IMR-90 (cell line): ENCODE measurements at regions not wholly inside any gene's neighbourhood (a gene's known extent, or its start where the extent isn't known, plus 50 kb on each side); places are given as distances from the start of the nearest gene placed in this dataset.

Source experiments
- ATAC-seq: fragments of 200-7000 bp; cut with Tn5 transposase; 2 replicates; pipeline ENCODE4 v1.9.1; 2020; ENCODE audit warnings: low read depth, mild to moderate bottlenecking, moderate library complexity
- BruUV-seq: library from RNA; stranded (reverse); fragments of 400-500 nt; replicated peaks from 2 replicates; lab custom pipeline; 2021; lab: Mats Ljungman, UMichigan
- CTCF ChIA-PET: fragments of 300-600 bp; formaldehyde crosslinking; extraction: SDS; loops from one replicate; lab custom pipeline; 2021; ENCODE audit warnings: antibody characterized with exemption; lab: Yijun Ruan, JAX
- POLR2A ChIA-PET: fragments of 300-600 bp; sonication (Branson Sonifier 250); formaldehyde crosslinking; loops from one replicate; lab custom pipeline; 2022; ENCODE audit warnings: antibody characterized with exemption; ENCODE audit not compliant: unreplicated experiment; lab: Charles Lee
- DNase-seq: peaks from one replicate; pipeline ENCODE4 v3.0.0; 2013
- H2AFZ ChIP-seq: replicated peaks from 2 replicates; pipeline ENCODE3; 2013; ENCODE audit warnings: low read length, mild to moderate bottlenecking; ENCODE audit not compliant: poor library complexity
- H2AK5ac ChIP-seq: 2 replicates; pipeline ENCODE4 v1.6.1; 2013; ENCODE audit warnings: low read depth, low read length, inconsistent platforms
- H2AK9ac ChIP-seq: replicated peaks from 2 replicates; pipeline ENCODE3; 2013; ENCODE audit warnings: mild to moderate bottlenecking, low read depth, low read length, moderate library complexity; ENCODE audit not compliant: poor library complexity
- H2BK120ac ChIP-seq: 2 replicates; pipeline ENCODE4 v1.6.1; 2013; ENCODE audit warnings: low read depth, low read length, inconsistent platforms
- H2BK15ac ChIP-seq: 3 replicates; pipeline ENCODE4 v1.6.1; 2013; ENCODE audit warnings: low read depth, low read length, inconsistent platforms
- H2BK20ac ChIP-seq: 2 replicates; pipeline ENCODE4 v1.6.1; 2013; ENCODE audit warnings: low read depth, mild to moderate bottlenecking, inconsistent platforms, low read length, moderate library complexity
- H2BK5ac ChIP-seq: 2 replicates; pipeline ENCODE4 v1.6.1; 2013; ENCODE audit warnings: mild to moderate bottlenecking, low read depth, low read length, inconsistent platforms; ENCODE audit not compliant: poor library complexity, severe bottlenecking
- H3K14ac ChIP-seq: replicated peaks from 2 replicates; pipeline ENCODE4 v1.6.1; 2013; ENCODE audit warnings: low read depth, low read length, inconsistent platforms
- H3K18ac ChIP-seq: 2 replicates; pipeline ENCODE4 v1.6.1; 2013; ENCODE audit warnings: low read depth, low read length, control low read depth
- H3K23ac ChIP-seq: 2 replicates; pipeline ENCODE4 v1.6.1; 2013; ENCODE audit warnings: low read depth, low read length, inconsistent platforms
- H3K27ac ChIP-seq: 2 replicates; pipeline ENCODE4 v1.5.1; 2013; ENCODE audit warnings: mild to moderate bottlenecking, control low read depth, low read length; ENCODE audit not compliant: insufficient read depth
- H3K27me3 ChIP-seq: 2 replicates; pipeline ENCODE4 v1.6.1; 2013; ENCODE audit warnings: low read length; ENCODE audit not compliant: control insufficient read depth, insufficient read depth
- H3K36me3 ChIP-seq: 2 replicates; pipeline ENCODE4 v1.6.1; 2013; ENCODE audit warnings: low read length, mixed read lengths; ENCODE audit not compliant: control insufficient read depth, insufficient read depth
- H3K4ac ChIP-seq: 2 replicates; pipeline ENCODE4 v1.6.1; 2013; ENCODE audit warnings: low read depth, low read length, inconsistent platforms
- H3K4me1 ChIP-seq: 2 replicates; pipeline ENCODE4 v1.6.1; 2013; ENCODE audit warnings: low read length, mixed read lengths; ENCODE audit not compliant: control insufficient read depth, insufficient read depth
- H3K4me2 ChIP-seq: 2 replicates; pipeline ENCODE4 v1.6.1; 2013; ENCODE audit warnings: low read depth, mild to moderate bottlenecking, control low read depth, low read length, moderate library complexity
- H3K4me3 ChIP-seq: 2 replicates; pipeline ENCODE4 v1.5.1; 2013; ENCODE audit warnings: low read depth, mild to moderate bottlenecking, control low read depth, low read length, moderate library complexity; ENCODE audit not compliant: insufficient read depth
- H3K56ac ChIP-seq: 2 replicates; pipeline ENCODE4 v1.6.1; 2013; ENCODE audit warnings: low read length, inconsistent platforms; ENCODE audit not compliant: insufficient read depth; ENCODE audit errors: extremely low read depth
- H3K79me1 ChIP-seq, 2 experiments: 2 replicates each; pipeline ENCODE4 v1.6.1; 2013; ENCODE audit warnings: low read length in 2 of 2, inconsistent platforms in 1 of 2, low read depth in 1 of 2
- H3K9ac ChIP-seq: 2 replicates; pipeline ENCODE4 v1.6.1; 2013; ENCODE audit warnings: low read depth, low read length, control low read depth
- H3K9me1 ChIP-seq: 2 replicates; pipeline ENCODE4 v1.6.1; 2013; ENCODE audit warnings: low read length, inconsistent platforms; ENCODE audit not compliant: insufficient read depth
- H3K9me3 ChIP-seq: 2 replicates; pipeline ENCODE4 v1.6.1; 2013; ENCODE audit warnings: low read length; ENCODE audit not compliant: control insufficient read depth, insufficient read depth
- H4K20me1 ChIP-seq: 2 replicates; pipeline ENCODE4 v1.6.1; 2013; ENCODE audit warnings: low read length, inconsistent platforms; ENCODE audit not compliant: insufficient read depth
- H4K5ac ChIP-seq: 2 replicates; pipeline ENCODE4 v1.6.1; 2013; ENCODE audit warnings: mild to moderate bottlenecking, low read depth, low read length, control low read depth
- H4K8ac ChIP-seq, 2 experiments: 2 replicates each; pipeline ENCODE4 v1.6.1; 2013; ENCODE audit warnings: low read depth in 2 of 2, low read length in 2 of 2, control low read depth in 1 of 2, inconsistent platforms in 1 of 2
- H4K91ac ChIP-seq: 2 replicates; pipeline ENCODE4 v1.6.1; 2013; ENCODE audit warnings: low read depth, low read length, inconsistent platforms; ENCODE audit not compliant: insufficient read depth
- POLR2A ChIP-seq: IDR thresholded peaks from 2 replicates; pipeline ENCODE4 v1.6.1; 2012; ENCODE audit warnings: mild to moderate bottlenecking, low read depth, low read length
- WGBS, 2 experiments: methylation state at CpG; one replicate each; pipeline versions ENCODE4 v1.1.5 to v1.1.7; 2013; ENCODE audit warnings: missing lambda C conversion rate in 2 of 2; ENCODE audit not compliant: insufficient read length in 1 of 2; ENCODE audit errors: extremely low coverage in 2 of 2; 5-methylcytosine and 5-hydroxymethylcytosine counted together
- dilution Hi-C: fragments of 300-500 bp; cut with HindIII; formaldehyde crosslinking; loops from one replicate; pipeline ENCODE4 v1.14.3; 2018; ENCODE audit warnings: low sequenced_read_pairs; ENCODE audit not compliant: unreplicated experiment
- in situ Hi-C: fragments of 300-500 bp; cut with MboI; formaldehyde crosslinking; loops from 3 replicates; pipeline ENCODE4 v1.14.3; 2019; ENCODE audit warnings: low sequenced_read_pairs, inconsistent platforms, mixed read lengths
- intact Hi-C: fragments of 100-400 bp; cut with micrococcal nuclease; formaldehyde crosslinking; loops from 2 replicates; pipeline ENCODE4 v1.10.0; 2022

DNA sequence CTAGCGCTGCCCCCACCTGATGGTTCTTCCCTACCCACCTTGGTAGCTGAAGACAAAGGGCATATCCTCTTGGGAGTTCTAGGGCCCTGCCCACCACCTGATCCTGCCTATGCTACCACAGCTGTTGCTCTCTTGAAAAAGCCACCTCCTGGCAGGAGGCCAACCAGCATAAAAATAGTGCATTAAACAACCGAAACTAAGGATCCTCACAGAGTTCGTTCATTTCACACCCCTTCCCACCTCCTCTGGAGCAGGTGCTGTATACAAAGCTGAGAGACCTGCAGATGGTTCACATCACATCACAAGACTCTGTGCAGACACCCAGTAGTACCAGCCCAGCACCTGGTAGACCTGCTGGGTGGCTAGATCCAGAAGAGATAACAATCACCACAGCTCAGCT is 1348.0 kb upstream of the TMEFF2 start:
- H4K20me1 ChIP-seq, result no peaks in the 10 kb centered on the region
- H3K4ac ChIP-seq, result no peak overlapping the region
- BruUV-seq, result no TSS peak
- no peak overlapping the region for H2BK20ac ChIP-seq
- DNase-seq (no peak), ATAC-seq (no peak)
- H2BK120ac ChIP-seq, result no peak overlapping the region
- H3K23ac ChIP-seq, result no peak overlapping the region
- no peaks in the 10 kb centered on the region for H3K9me1 ChIP-seq
- H2AFZ ChIP-seq, result no peak overlapping the region
- H2BK15ac ChIP-seq, result no peak overlapping the region
- no peaks in the 10 kb centered on the region for H3K27me3 ChIP-seq
- in situ Hi-C loops, result no loop called here
- intact Hi-C loops, result no loop called here
- dilution Hi-C loops, result no loop called here
- POLR2A ChIA-PET, result no interaction called here
- WGBS, 2 experiments, result no CpG with 5 or more reads among the region's 3 CpGs
- no peak overlapping the region for H3K18ac ChIP-seq
- TF ChIP-seq POLR2A, result no peak
- no peaks in the 10 kb centered on the region for H3K4me1 ChIP-seq
- H4K5ac ChIP-seq, result no peak overlapping the region
- CTCF ChIA-PET, result no interaction called here
- H2BK5ac ChIP-seq, result no peak overlapping the region
- H3K4me3 ChIP-seq, result no peak overlapping the region
- H4K91ac ChIP-seq, result no peak overlapping the region
- H3K14ac ChIP-seq, result no peak overlapping the region
- H4K8ac ChIP-seq, result no peak overlapping the region
- no peaks in the 10 kb centered on the region for H3K36me3 ChIP-seq
- H3K79me1 ChIP-seq, result no peaks in the 10 kb centered on the region
- no peak overlapping the region for H3K4me2 ChIP-seq
- no peak overlapping the region for H3K27ac ChIP-seq
- no peak overlapping the region for H3K9ac ChIP-seq
- peaks cover 14% of the 10 kb centered on the region for H3K9me3 ChIP-seq
- no peak overlapping the region for H2AK5ac ChIP-seq
- no peak overlapping the region for H2AK9ac ChIP-seq
- H3K56ac ChIP-seq, result no peak overlapping the region
